H1 (cell line): ENCODE measurements at regions not wholly inside any gene's neighbourhood (a gene's known extent, or its start where the extent isn't known, plus 50 kb on each side); places are given as distances from the start of the nearest gene placed in this dataset.

Experiments
- CTCF ChIA-PET: fragments of 300-600 bp; sonication (Branson Sonifier 250); formaldehyde crosslinking; loops from one replicate; lab custom pipeline; 2021; ENCODE audit not compliant: partially characterized antibody; lab: Charles Lee
- POLR2A ChIA-PET: fragments of 300-600 bp; sonication (Branson Sonifier 250); formaldehyde crosslinking; loops from one replicate; lab custom pipeline; 2021; ENCODE audit warnings: inconsistent platforms; ENCODE audit not compliant: partially characterized antibody; lab: Charles Lee
- DNase-seq, 2 experiments: peaks; one replicate each; pipeline versions ENCODE4 v3.0.0 to v3.0.0-alpha.2; 2010 to 2022; ENCODE audit warnings: low spot score in 2 of 2, low read depth in 1 of 2, mixed read lengths in 1 of 2
- FAIRE-seq: peaks from 2 replicates; lab custom pipeline; 2011; peaks lifted over from hg19 to GRCh38; lab: Jason Lieb, UNC
- H2AFZ ChIP-seq: 2 replicates; pipeline ENCODE4 v1.8.1; 2012; ENCODE audit warnings: low read length, inconsistent platforms
- H2AK5ac ChIP-seq: 2 replicates; pipeline ENCODE4 v1.6.1; 2013; ENCODE audit warnings: low read depth, low read length
- H2BK120ac ChIP-seq: replicated peaks from 2 replicates; pipeline ENCODE3; 2013; ENCODE audit warnings: low read depth, low read length, inconsistent platforms
- H2BK12ac ChIP-seq: 2 replicates; pipeline ENCODE4 v1.6.1; 2013; ENCODE audit warnings: low read depth, low read length
- H2BK15ac ChIP-seq: 2 replicates; pipeline ENCODE4 v1.6.1; 2013; ENCODE audit warnings: low read length
- H2BK20ac ChIP-seq: 2 replicates; pipeline ENCODE4 v1.6.1; 2013; ENCODE audit warnings: low read length
- H2BK5ac ChIP-seq: 2 replicates; pipeline ENCODE4 v1.6.1; 2013; ENCODE audit warnings: low read depth, low read length
- H3K14ac ChIP-seq: 2 replicates; pipeline ENCODE4 v1.6.1; 2013; ENCODE audit warnings: inconsistent platforms; ENCODE audit not compliant: insufficient read length
- H3K18ac ChIP-seq: 2 replicates; pipeline ENCODE4 v1.6.1; 2013; ENCODE audit warnings: low read length; ENCODE audit errors: extremely low read depth
- H3K23ac ChIP-seq: 2 replicates; pipeline ENCODE4 v1.6.1; 2013; ENCODE audit warnings: inconsistent platforms; ENCODE audit not compliant: insufficient read length
- H3K23me2 ChIP-seq: 2 replicates; pipeline ENCODE4 v1.6.1; 2013; ENCODE audit warnings: low read depth, low read length
- H3K27ac ChIP-seq: 2 replicates; pipeline ENCODE4 v1.6.1; 2011; ENCODE audit warnings: low read depth, low read length, inconsistent platforms
- H3K27me3 ChIP-seq, 4 experiments: replicated peaks in 1 of 4; 1 replicate in 1 of 4; 2 replicates in 3 of 4; pipeline versions ENCODE4 v1.6.1 to v1.8.1; 2011 to 2013; ENCODE audit warnings: low read length in 3 of 4, mild to moderate bottlenecking in 3 of 4, inconsistent platforms in 2 of 4, mixed read lengths in 2 of 4, moderate library complexity in 1 of 4; ENCODE audit not compliant: control insufficient read depth in 3 of 4, insufficient read depth in 3 of 4; ENCODE audit errors: extremely low read depth in 1 of 4
- H3K36me3 ChIP-seq, 4 experiments: 2 replicates each; pipeline versions ENCODE4 v1.6.1 to v1.8.1; 2011 to 2013; ENCODE audit warnings: mild to moderate bottlenecking in 4 of 4, low read length in 3 of 4, moderate library complexity in 2 of 4, control low read depth in 1 of 4, inconsistent platforms in 1 of 4; ENCODE audit not compliant: insufficient read depth in 4 of 4, control insufficient read depth in 2 of 4
- H3K4ac ChIP-seq: replicated peaks from 2 replicates; pipeline ENCODE3; 2013; ENCODE audit warnings: low read length, low read depth, mixed read lengths, inconsistent platforms; ENCODE audit not compliant: insufficient read length
- H3K4me1 ChIP-seq, 4 experiments: replicated peaks in 1 of 4; 1 replicate in 1 of 4; 2 replicates in 3 of 4; pipeline versions ENCODE4 v1.6.1 to v1.8.1; 2011 to 2013; ENCODE audit warnings: low read length in 3 of 4, inconsistent platforms in 2 of 4, mixed read lengths in 1 of 4; ENCODE audit not compliant: insufficient read depth in 4 of 4, control insufficient read depth in 3 of 4
- H3K4me2 ChIP-seq, 2 experiments: 2 replicates each; pipeline versions ENCODE4 v1.6.1 to v1.8.1; 2011 to 2013; ENCODE audit warnings: low read depth in 2 of 2, low read length in 2 of 2, control low read depth in 1 of 2, inconsistent platforms in 1 of 2, mild to moderate bottlenecking in 1 of 2; ENCODE audit not compliant: insufficient read depth in 1 of 2
- H3K4me3 ChIP-seq, 4 experiments: fragments of 200-600, 300-600 bp in 1 of 4; sonication (generic), shearing (Covaris generic), sonication (Bioruptor Twin) in 1 of 4; 2 replicates each; pipeline versions ENCODE4 v1.5.1 to v1.8.1; 2011 to 2016; ENCODE audit warnings: low read length in 4 of 4, low read depth in 3 of 4, control low read depth in 2 of 4, inconsistent platforms in 2 of 4, mild to moderate bottlenecking in 2 of 4, mixed read lengths in 1 of 4, moderate library complexity in 1 of 4; ENCODE audit not compliant: insufficient read depth in 2 of 4; ENCODE audit errors: extremely low read depth in 1 of 4
- H3K56ac ChIP-seq: replicated peaks from 2 replicates; pipeline ENCODE3; 2013; ENCODE audit warnings: low read depth, mild to moderate bottlenecking, mixed read lengths, low read length, inconsistent platforms; ENCODE audit not compliant: insufficient read length
- H3K79me1 ChIP-seq: 2 replicates; pipeline ENCODE4 v1.6.1; 2013; ENCODE audit warnings: low read depth, low read length, control low read depth
- H3K79me2 ChIP-seq, 2 experiments: 2 replicates each; pipeline versions ENCODE4 v1.6.1 to v1.8.1; 2012 to 2013; ENCODE audit warnings: low read length in 2 of 2, mild to moderate bottlenecking in 2 of 2, inconsistent platforms in 1 of 2; ENCODE audit not compliant: insufficient read depth in 2 of 2, control insufficient read depth in 1 of 2
- H3K9ac ChIP-seq, 4 experiments: replicated peaks in 1 of 4; 1 replicate in 1 of 4; 2 replicates in 3 of 4; pipeline versions ENCODE4 v1.6.1 to v1.8.1; 2011 to 2013; ENCODE audit warnings: low read depth in 3 of 4, low read length in 3 of 4, control low read depth in 2 of 4, mild to moderate bottlenecking in 2 of 4, moderate library complexity in 2 of 4, inconsistent platforms in 1 of 4; ENCODE audit errors: extremely low read depth in 1 of 4
- H3K9me3 ChIP-seq, 2 experiments: 2 replicates each; pipeline versions ENCODE4 v1.6.1 to v1.8.1; 2012 to 2013; ENCODE audit warnings: mild to moderate bottlenecking in 2 of 2, moderate library complexity in 2 of 2, control low read depth in 1 of 2, inconsistent platforms in 1 of 2, low read depth in 1 of 2, low read length in 1 of 2, mixed read lengths in 1 of 2; ENCODE audit not compliant: insufficient read depth in 2 of 2
- H4K20me1 ChIP-seq, 2 experiments: replicated peaks in 1 of 2; 2 replicates each; pipeline versions ENCODE3 to v1.8.1; 2011 to 2013; ENCODE audit warnings: inconsistent platforms in 2 of 2, low read length in 2 of 2, mild to moderate bottlenecking in 1 of 2; ENCODE audit not compliant: insufficient read depth in 2 of 2, control insufficient read depth in 1 of 2
- H4K5ac ChIP-seq: 2 replicates; pipeline ENCODE4 v1.6.1; 2013; ENCODE audit warnings: low read length, low read depth, mixed read lengths, inconsistent platforms; ENCODE audit not compliant: insufficient read length
- H4K8ac ChIP-seq: 2 replicates; pipeline ENCODE4 v1.8.0; 2013; ENCODE audit warnings: mild to moderate bottlenecking, moderate library complexity, low read length, inconsistent platforms; ENCODE audit not compliant: insufficient read depth; ENCODE audit errors: extremely low read depth
- H4K91ac ChIP-seq: replicated peaks from 2 replicates; pipeline ENCODE3; 2013; ENCODE audit warnings: low read length, mixed read lengths, inconsistent platforms; ENCODE audit not compliant: insufficient read length
- BCL11A ChIP-seq, 2 experiments: IDR thresholded peaks; one replicate each; pipeline ENCODE4 v1.6.1; 2011; ENCODE audit warnings: low read depth in 2 of 2, low read length in 2 of 2, mild to moderate bottlenecking in 2 of 2
- CHD2 ChIP-seq: IDR thresholded peaks from 2 replicates; pipeline ENCODE4 v1.6.1; 2012; ENCODE audit warnings: low read length, improper control_type of control experiment
- EP300 ChIP-seq, 2 experiments: IDR thresholded peaks; 1 replicate in 1 of 2; 2 replicates in 1 of 2; pipeline ENCODE4 v1.6.1; 2011 to 2012; ENCODE audit warnings: low read depth in 2 of 2, low read length in 2 of 2, mild to moderate bottlenecking in 2 of 2, borderline replicate concordance in 1 of 2, inconsistent platforms in 1 of 2, moderate library complexity in 1 of 2
- FOSL1 ChIP-seq: IDR thresholded peaks from 2 replicates; pipeline ENCODE4 v1.6.1; 2011; ENCODE audit warnings: mild to moderate bottlenecking, low read depth, low read length, moderate library complexity; ENCODE audit not compliant: insufficient read depth
- HDAC2 ChIP-seq, 2 experiments: fragments of 300-600 bp in 1 of 2; sonication (generic) in 1 of 2; IDR thresholded peaks; 2 replicates each; pipeline ENCODE4 v1.6.1; 2011 to 2012; ENCODE audit warnings: low read depth in 2 of 2, low read length in 2 of 2, mild to moderate bottlenecking in 2 of 2, moderate library complexity in 2 of 2, borderline replicate concordance in 1 of 2, inconsistent platforms in 1 of 2
- KDM1A ChIP-seq: fragments of 200-600, 300-600 bp; sonication (generic); IDR thresholded peaks from 2 replicates; pipeline ENCODE4 v1.7.1; 2016; ENCODE audit warnings: mild to moderate bottlenecking, low read length, borderline replicate concordance
- MAFK ChIP-seq: IDR thresholded peaks from 2 replicates; pipeline ENCODE4 v1.6.1; 2012; ENCODE audit warnings: low read depth, mild to moderate bottlenecking, improper control_type of control experiment, low read length
- SAP30 ChIP-seq: fragments of 300-600 bp; sonication (generic); IDR thresholded peaks from 2 replicates; pipeline ENCODE4 v1.7.1; 2012; ENCODE audit warnings: low read length, moderate library complexity, mild to moderate bottlenecking, inconsistent platforms; ENCODE audit not compliant: insufficient read depth, insufficient replicate concordance
- SP4 ChIP-seq: IDR thresholded peaks from 2 replicates; pipeline ENCODE4 v1.6.1; 2012; ENCODE audit warnings: low read length, inconsistent platforms
- TEAD4 ChIP-seq: IDR thresholded peaks from 2 replicates; pipeline ENCODE4 v1.6.1; 2012; ENCODE audit warnings: low read depth, low read length, inconsistent platforms, mixed read lengths
- YY1 ChIP-seq: IDR thresholded peaks from 2 replicates; pipeline ENCODE4 v1.6.1; 2011; ENCODE audit warnings: low read depth, mild to moderate bottlenecking, low read length

DNA sequence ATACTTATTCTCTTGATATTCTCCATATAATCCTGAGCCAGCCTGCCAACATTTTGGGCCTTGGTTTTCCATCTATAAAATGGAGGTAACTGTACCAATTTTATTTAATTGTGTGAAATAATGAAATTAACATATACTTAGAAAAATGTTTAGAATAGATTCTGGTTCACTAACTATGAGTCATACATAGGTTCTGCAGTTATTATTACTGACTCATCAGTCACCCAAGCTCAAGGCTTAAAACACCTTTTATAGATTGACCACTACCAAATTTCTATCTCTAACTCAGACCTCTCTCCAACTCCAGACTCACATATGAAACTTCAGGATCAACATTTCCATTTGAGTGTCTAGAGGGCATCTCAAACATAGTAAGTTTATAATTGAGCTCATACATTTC is 1277.2 kb upstream of the GJE1 start:
- Histone ChIP-seq H3K23me2 (no peaks in the 10 kb centered on the region), H3K56ac (no peak overlapping the region), H2BK12ac (no peak overlapping the region), H3K18ac (no peak overlapping the region), H3K4me1 (no peaks in the 10 kb centered on the region), H2BK15ac (no peak overlapping the region), H4K5ac (no peak overlapping the region), H2AK5ac (no peak overlapping the region), H3K9ac (no peak overlapping the region), H4K8ac (no peak overlapping the region), H3K14ac (no peak overlapping the region), H3K36me3 (no peaks in the 10 kb centered on the region), H3K79me1 (no peaks in the 10 kb centered on the region), H3K4me2 (no peak overlapping the region), H3K23ac (no peak overlapping the region), H3K4ac (no peak overlapping the region), H3K27me3 (no peaks in the 10 kb centered on the region), H3K27ac (no peak overlapping the region), H4K91ac (no peak overlapping the region), H3K79me2 (no peaks in the 10 kb centered on the region), H2BK120ac (no peak overlapping the region), H2BK5ac (no peak overlapping the region), H4K20me1 (no peaks in the 10 kb centered on the region), H2AFZ (no peak overlapping the region), H2BK20ac (no peak overlapping the region), H3K4me3 (no peak overlapping the region), H3K9me3 (no peaks in the 10 kb centered on the region)
- no peak for TF ChIP-seq SP4
- no peak for TF ChIP-seq YY1
- TF ChIP-seq HDAC2 (IDR thresholded peaks at IDR 0.05; ENCODE audit: borderline replicate concordance in 1 of 2, low read depth in 2 of 2, low read length in 2 of 2): no peak
- TF ChIP-seq FOSL1: no peak
- TF ChIP-seq CHD2: no peak
- TF ChIP-seq KDM1A: no peak
- no peak for TF ChIP-seq TEAD4
- TF ChIP-seq MAFK: no peak
- no peak for TF ChIP-seq EP300 (IDR thresholded peaks at IDR 0.05; ENCODE audit: borderline replicate concordance in 1 of 2, low read depth in 2 of 2, low read length in 2 of 2)
- no peak for TF ChIP-seq SAP30
- TF ChIP-seq BCL11A (IDR thresholded peaks at IDR 0.05; ENCODE audit: low read depth in 2 of 2, low read length in 2 of 2): no peak
- no peak for FAIRE-seq
- DNase-seq: no peak
- CTCF ChIA-PET: no interaction called here
- POLR2A ChIA-PET: no interaction called here
